HepG2 (cell line): ENCODE measurements at regions not wholly inside any gene's neighbourhood (a gene's known extent, or its start where the extent isn't known, plus 50 kb on each side); places are given as distances from the start of the nearest gene placed in this dataset.

Source experiments
- ARID3A ChIP-seq: IDR thresholded peaks from 2 replicates; pipeline ENCODE4 v1.6.1; 2012; ENCODE audit warnings: low read depth, low read length, improper control_type of control experiment
- ATF7 ChIP-seq, 2 experiments: fragments of 450-650 bp in 1 of 2; sonication (generic) in 1 of 2; formaldehyde crosslinking in 1 of 2; IDR thresholded peaks; 2 replicates each; pipeline versions ENCODE4 v1.4.0 to v1.6.1; 2016 to 2020; ENCODE audit warnings: antibody characterized with exemption in 1 of 2, mild to moderate bottlenecking in 1 of 2, missing genetic modification reagents in 1 of 2
- DNMT1 ChIP-seq: sonication (generic); formaldehyde crosslinking; IDR thresholded peaks from 2 replicates; pipeline ENCODE4 v1.5.1; 2020; ENCODE audit warnings: mild to moderate bottlenecking, missing genetic modification reagents
- FOSL2 ChIP-seq: sonication (generic); formaldehyde crosslinking; IDR thresholded peaks from 2 replicates; pipeline ENCODE4 v1.4.0; 2020; ENCODE audit warnings: missing genetic modification reagents
- GATAD1 ChIP-seq: IDR thresholded peaks from 2 replicates; pipeline ENCODE4 v1.6.1; 2016; ENCODE audit warnings: missing genetic modification reagents, missing compliant biosample characterization
- GFI1 ChIP-seq: sonication (generic); formaldehyde crosslinking; IDR thresholded peaks from 2 replicates; pipeline ENCODE4 v1.5.0; 2020; ENCODE audit warnings: missing genetic modification reagents, mild to moderate bottlenecking, borderline replicate concordance
- IKZF4 ChIP-seq: sonication (generic); formaldehyde crosslinking; IDR thresholded peaks from 2 replicates; pipeline ENCODE4 v1.5.1; 2020; ENCODE audit warnings: borderline replicate concordance, mild to moderate bottlenecking, low read depth, missing genetic modification reagents; ENCODE audit errors: not compliant biosample characterization
- KDM2A ChIP-seq: sonication (generic); formaldehyde crosslinking; IDR thresholded peaks from 2 replicates; pipeline ENCODE4 v1.4.0; 2020; ENCODE audit warnings: low read depth, missing genetic modification reagents, borderline replicate concordance
- PPARG ChIP-seq: conservative IDR thresholded peaks from 2 replicates; pipeline ENCODE4 v1.6.1; 2016; ENCODE audit warnings: missing biosample characterization, missing genetic modification reagents
- SMAD3 ChIP-seq: sonication (generic); formaldehyde crosslinking; IDR thresholded peaks from 2 replicates; pipeline ENCODE4 v1.4.0; 2020; ENCODE audit warnings: missing genetic modification reagents
- SOX6 ChIP-seq, 2 experiments: fragments of 450-650 bp in 1 of 2; sonication (generic) in 1 of 2; formaldehyde crosslinking in 1 of 2; IDR thresholded peaks; 2 replicates each; pipeline versions ENCODE4 v1.4.0 to v1.6.1; 2017 to 2020; ENCODE audit warnings: antibody characterized with exemption in 1 of 2, mild to moderate bottlenecking in 1 of 2, missing genetic modification reagents in 1 of 2
- ZBTB39 ChIP-seq: sonication (generic); formaldehyde crosslinking; IDR thresholded peaks from 2 replicates; pipeline ENCODE4 v1.5.0; 2020; ENCODE audit warnings: missing genetic modification reagents
- ZEB1 ChIP-seq: IDR thresholded peaks from 2 replicates; pipeline ENCODE4 v1.6.1; 2012; ENCODE audit warnings: mild to moderate bottlenecking, low read depth, inconsistent platforms; ENCODE audit not compliant: insufficient replicate concordance
- ZNF180 ChIP-seq: sonication (generic); formaldehyde crosslinking; IDR thresholded peaks from 2 replicates; pipeline ENCODE4 v1.4.0; 2020; ENCODE audit warnings: low read depth, missing genetic modification reagents, borderline replicate concordance
- ZNF274 ChIP-seq: sonication (generic); formaldehyde crosslinking; IDR thresholded peaks from 2 replicates; pipeline ENCODE4 v1.5.1; 2020; ENCODE audit warnings: mild to moderate bottlenecking, missing genetic modification reagents
- ZNF672 ChIP-seq: sonication (generic); formaldehyde crosslinking; IDR thresholded peaks from 2 replicates; pipeline ENCODE4 v1.8.1; 2022; ENCODE audit warnings: missing genetic modification reagents
- TF ChIP-seq, protein P1 (sequence below): sonication (generic); formaldehyde crosslinking; IDR thresholded peaks from 2 replicates; pipeline ENCODE4 v1.4.0; 2020; ENCODE audit warnings: low read depth, missing genetic modification reagents
- TF ChIP-seq, protein P2 (sequence below): sonication (generic); formaldehyde crosslinking; IDR thresholded peaks from 2 replicates; pipeline ENCODE4 v1.5.1; 2020; ENCODE audit warnings: mild to moderate bottlenecking, missing genetic modification reagents

DNA sequence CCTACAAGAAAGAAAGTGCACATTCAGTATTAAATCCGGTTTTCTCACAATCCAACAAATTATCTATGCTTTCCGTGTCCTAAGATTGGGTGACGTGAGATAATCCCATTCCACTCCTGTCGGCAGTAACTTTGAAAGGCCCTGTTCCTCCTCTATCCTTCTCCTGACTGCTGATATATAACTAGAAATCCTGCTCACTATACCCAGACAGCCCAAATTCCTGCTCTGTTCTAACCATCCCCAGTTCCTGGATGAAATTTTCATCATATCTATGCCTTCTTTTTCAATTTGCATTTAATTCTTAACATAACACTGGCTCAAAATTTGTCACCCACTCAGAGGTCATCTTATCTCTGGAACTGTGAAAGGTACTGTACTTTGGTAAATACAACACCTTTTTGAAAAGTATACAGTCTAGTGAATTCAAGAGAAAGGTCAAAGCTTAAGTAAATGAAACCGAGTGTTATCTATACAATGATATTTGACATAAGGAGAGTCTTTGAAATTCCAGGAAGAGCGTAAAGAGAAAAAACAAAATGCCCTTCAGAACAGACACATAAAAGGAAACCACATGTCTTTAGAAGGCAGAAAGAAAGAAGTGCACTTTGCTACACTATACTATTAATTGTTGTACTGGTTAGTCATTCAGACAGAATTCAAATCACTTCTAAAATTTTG is 200.5 kb upstream of the NEGR1 start (continued):
- TF ChIP-seq, protein P1, sequence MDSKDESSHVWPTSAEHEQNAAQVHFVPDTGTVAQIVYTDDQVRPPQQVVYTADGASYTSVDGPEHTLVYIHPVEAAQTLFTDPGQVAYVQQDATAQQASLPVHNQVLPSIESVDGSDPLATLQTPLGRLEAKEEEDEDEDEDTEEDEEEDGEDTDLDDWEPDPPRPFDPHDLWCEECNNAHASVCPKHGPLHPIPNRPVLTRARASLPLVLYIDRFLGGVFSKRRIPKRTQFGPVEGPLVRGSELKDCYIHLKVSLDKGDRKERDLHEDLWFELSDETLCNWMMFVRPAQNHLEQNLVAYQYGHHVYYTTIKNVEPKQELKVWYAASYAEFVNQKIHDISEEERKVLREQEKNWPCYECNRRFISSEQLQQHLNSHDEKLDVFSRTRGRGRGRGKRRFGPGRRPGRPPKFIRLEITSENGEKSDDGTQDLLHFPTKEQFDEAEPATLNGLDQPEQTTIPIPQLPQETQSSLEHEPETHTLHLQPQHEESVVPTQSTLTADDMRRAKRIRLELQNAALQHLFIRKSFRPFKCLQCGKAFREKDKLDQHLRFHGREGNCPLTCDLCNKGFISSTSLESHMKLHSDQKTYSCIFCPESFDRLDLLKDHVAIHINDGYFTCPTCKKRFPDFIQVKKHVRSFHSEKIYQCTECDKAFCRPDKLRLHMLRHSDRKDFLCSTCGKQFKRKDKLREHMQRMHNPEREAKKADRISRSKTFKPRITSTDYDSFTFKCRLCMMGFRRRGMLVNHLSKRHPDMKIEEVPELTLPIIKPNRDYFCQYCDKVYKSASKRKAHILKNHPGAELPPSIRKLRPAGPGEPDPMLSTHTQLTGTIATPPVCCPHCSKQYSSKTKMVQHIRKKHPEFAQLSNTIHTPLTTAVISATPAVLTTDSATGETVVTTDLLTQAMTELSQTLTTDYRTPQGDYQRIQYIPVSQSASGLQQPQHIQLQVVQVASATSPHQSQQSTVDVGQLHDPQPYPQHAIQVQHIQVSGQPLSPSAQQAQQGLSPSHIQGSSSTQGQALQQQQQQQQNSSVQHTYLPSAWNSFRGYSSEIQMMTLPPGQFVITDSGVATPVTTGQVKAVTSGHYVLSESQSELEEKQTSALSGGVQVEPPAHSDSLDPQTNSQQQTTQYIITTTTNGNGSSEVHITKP (CRISPR knock-in tag): no peak
- TF ChIP-seq KDM2A (CRISPR knock-in tag): no peak
- TF ChIP-seq GFI1 (CRISPR knock-in tag): peak; percentile 89
- TF ChIP-seq ZNF180 (CRISPR knock-in tag): no peak
- peak; percentile 68 for TF ChIP-seq ARID3A
- TF ChIP-seq GATAD1: 0 out of 2 replicates have a peak, but pooled peaks have one; percentile 25
- TF ChIP-seq, protein P2, sequence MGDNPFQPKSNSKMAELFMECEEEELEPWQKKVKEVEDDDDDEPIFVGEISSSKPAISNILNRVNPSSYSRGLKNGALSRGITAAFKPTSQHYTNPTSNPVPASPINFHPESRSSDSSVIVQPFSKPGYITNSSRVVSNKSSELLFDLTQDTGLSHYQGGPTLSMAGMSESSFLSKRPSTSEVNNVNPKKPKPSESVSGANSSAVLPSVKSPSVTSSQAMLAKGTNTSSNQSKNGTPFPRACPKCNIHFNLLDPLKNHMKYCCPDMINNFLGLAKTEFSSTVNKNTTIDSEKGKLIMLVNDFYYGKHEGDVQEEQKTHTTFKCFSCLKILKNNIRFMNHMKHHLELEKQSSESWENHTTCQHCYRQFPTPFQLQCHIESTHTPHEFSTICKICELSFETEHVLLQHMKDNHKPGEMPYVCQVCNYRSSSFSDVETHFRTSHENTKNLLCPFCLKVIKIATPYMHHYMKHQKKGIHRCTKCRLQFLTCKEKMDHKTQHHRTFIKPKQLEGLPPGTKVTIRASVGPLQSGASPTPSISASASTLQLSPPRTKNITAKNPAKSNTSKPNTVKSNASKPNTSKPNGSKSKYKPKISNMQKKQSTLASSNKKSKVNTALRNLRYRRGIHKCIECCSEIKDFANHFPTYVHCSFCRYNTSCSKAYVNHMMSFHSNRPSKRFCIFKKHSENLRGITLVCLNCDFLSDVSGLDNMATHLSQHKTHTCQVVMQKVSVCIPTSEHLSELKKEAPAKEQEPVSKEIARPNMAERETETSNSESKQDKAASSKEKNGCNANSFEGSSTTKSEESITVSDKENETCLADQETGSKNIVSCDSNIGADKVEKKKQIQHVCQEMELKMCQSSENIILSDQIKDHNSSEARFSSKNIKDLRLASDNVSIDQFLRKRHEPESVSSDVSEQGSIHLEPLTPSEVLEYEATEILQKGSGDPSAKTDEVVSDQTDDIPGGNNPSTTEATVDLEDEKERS (CRISPR knock-in tag): no peak
- no peak for TF ChIP-seq DNMT1 (CRISPR knock-in tag)
- TF ChIP-seq SMAD3 (CRISPR knock-in tag): peak; percentile 49; the same call in 1 of the 2 replicates
- TF ChIP-seq ATF7 (IDR thresholded peaks at IDR 0.05): no peak
- TF ChIP-seq ATF7 (CRISPR knock-in tag; IDR thresholded peaks at IDR 0.05): no peak
- no peak for TF ChIP-seq ZNF672 (CRISPR knock-in tag)
- TF ChIP-seq ZNF274 (CRISPR knock-in tag): no peak
- no peak for TF ChIP-seq ZBTB39
- TF ChIP-seq IKZF4 (CRISPR knock-in tag): no peak
- TF ChIP-seq PPARG (CRISPR knock-in tag): peak; percentile 83
- TF ChIP-seq FOSL2: no peak
- TF ChIP-seq SOX6 (IDR thresholded peaks at IDR 0.05): no peak
- TF ChIP-seq SOX6 (CRISPR knock-in tag; IDR thresholded peaks at IDR 0.05): peak; percentile 93
- peak; percentile 54 for TF ChIP-seq ZEB1
